A673 (cell line): ENCODE measurements at regions not wholly inside any gene's neighbourhood (a gene's known extent, or its start where the extent isn't known, plus 50 kb on each side); places are given as distances from the start of the nearest gene placed in this dataset.

Experiments
- EZH2 ChIP-seq: fragments of 200-600 bp; sonication (generic); IDR thresholded peaks from 2 replicates; pipeline ENCODE4 v1.6.1; 2017; ENCODE audit warnings: borderline replicate concordance, low read depth, mild to moderate bottlenecking, mixed read lengths, antibody characterized with exemption, low read length; ENCODE audit not compliant: poor library complexity, severe bottlenecking
- TF ChIP-seq, protein P1 (sequence below): fragments of 300-800, 200-600 bp; sonication (generic); conservative IDR thresholded peaks from 2 replicates; pipeline ENCODE4 v1.5.1; 2017; ENCODE audit warnings: low read depth, mild to moderate bottlenecking, antibody characterized with exemption, low read length, moderate library complexity, mixed read lengths

DNA sequence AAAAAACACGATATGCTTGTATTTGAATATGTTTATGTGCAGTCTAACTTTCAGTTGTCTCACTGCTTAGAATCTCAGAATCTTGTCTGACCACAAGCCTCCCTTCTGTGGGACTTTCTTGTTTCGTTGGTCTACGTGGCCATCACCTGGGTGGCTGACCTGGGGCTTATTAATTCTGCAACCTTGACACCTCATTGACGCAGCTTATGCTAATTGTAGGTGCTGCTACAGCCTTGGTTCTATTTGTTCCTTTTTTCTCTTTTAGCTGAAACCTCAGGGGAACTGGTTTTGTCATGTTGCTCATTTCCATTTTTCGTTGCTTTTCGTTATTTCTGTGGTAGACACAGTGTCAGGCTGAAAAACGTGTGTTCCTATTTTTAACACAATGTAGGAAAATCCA is 273.7 kb downstream of the SLC4A3 start:
- TF ChIP-seq, protein P1, sequence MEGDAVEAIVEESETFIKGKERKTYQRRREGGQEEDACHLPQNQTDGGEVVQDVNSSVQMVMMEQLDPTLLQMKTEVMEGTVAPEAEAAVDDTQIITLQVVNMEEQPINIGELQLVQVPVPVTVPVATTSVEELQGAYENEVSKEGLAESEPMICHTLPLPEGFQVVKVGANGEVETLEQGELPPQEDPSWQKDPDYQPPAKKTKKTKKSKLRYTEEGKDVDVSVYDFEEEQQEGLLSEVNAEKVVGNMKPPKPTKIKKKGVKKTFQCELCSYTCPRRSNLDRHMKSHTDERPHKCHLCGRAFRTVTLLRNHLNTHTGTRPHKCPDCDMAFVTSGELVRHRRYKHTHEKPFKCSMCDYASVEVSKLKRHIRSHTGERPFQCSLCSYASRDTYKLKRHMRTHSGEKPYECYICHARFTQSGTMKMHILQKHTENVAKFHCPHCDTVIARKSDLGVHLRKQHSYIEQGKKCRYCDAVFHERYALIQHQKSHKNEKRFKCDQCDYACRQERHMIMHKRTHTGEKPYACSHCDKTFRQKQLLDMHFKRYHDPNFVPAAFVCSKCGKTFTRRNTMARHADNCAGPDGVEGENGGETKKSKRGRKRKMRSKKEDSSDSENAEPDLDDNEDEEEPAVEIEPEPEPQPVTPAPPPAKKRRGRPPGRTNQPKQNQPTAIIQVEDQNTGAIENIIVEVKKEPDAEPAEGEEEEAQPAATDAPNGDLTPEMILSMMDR: no peak
- no peak for TF ChIP-seq EZH2
